ENCODE measurements at regions not wholly inside any gene's neighbourhood (a gene's known extent, or its start where the extent isn't known, plus 50 kb on each side); places are given as distances from the start of the nearest gene placed in this dataset.

GRCh38 chr7:113170591-113170990 is 52.2 kb upstream of the SMIM30 start:
- Mint-ChIP-seq H3K9me3 (ENCODE audit: low read depth, unreplicated experiment) (peaks cover 6% of the 10 kb centered on the region), H3K4me1 (ENCODE audit: low read depth, unreplicated experiment) (no peaks in the 10 kb centered on the region), H3K36me3 (ENCODE audit: insufficient read depth, unreplicated experiment) (no peaks in the 10 kb centered on the region), H3K27ac (ENCODE audit: unreplicated experiment) (no peak overlapping the region), H3K27me3 (ENCODE audit: unreplicated experiment) (no peaks in the 10 kb centered on the region), H3K4me3 (ENCODE audit: low read depth, unreplicated experiment) (no peak overlapping the region)
- BruUV-seq (replicated peaks): no TSS peak
- TF ChIP-seq, protein P1, sequence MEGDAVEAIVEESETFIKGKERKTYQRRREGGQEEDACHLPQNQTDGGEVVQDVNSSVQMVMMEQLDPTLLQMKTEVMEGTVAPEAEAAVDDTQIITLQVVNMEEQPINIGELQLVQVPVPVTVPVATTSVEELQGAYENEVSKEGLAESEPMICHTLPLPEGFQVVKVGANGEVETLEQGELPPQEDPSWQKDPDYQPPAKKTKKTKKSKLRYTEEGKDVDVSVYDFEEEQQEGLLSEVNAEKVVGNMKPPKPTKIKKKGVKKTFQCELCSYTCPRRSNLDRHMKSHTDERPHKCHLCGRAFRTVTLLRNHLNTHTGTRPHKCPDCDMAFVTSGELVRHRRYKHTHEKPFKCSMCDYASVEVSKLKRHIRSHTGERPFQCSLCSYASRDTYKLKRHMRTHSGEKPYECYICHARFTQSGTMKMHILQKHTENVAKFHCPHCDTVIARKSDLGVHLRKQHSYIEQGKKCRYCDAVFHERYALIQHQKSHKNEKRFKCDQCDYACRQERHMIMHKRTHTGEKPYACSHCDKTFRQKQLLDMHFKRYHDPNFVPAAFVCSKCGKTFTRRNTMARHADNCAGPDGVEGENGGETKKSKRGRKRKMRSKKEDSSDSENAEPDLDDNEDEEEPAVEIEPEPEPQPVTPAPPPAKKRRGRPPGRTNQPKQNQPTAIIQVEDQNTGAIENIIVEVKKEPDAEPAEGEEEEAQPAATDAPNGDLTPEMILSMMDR (IDR thresholded peaks at IDR 0.05; ENCODE audit: unreplicated experiment): no peak
- CTCF ChIA-PET: no interaction called here
- intact Hi-C loops (cut with micrococcal nuclease; ENCODE audit: unreplicated experiment): no loop called here
- no peak for DNase-seq

All from Calu3 (cell line).